Adrenal gland (tissue), 9 donors: ENCODE measurements at regions not wholly inside any gene's neighbourhood (a gene's known extent, or its start where the extent isn't known, plus 50 kb on each side); places are given as distances from the start of the nearest gene placed in this dataset.
A peak's percentile ranks its signal among the peaks of the same experiment; 100 is the strongest.

Experiments
- DNase-seq, 7 donors: peaks; one replicate each; pipeline ENCODE4 v3.0.0-alpha.2; 2019 to 2020
- H3K27ac ChIP-seq, 5 donors: fragments of 200-600 bp; sonication (generic) in 4 of 5; 1 replicate in 3 of 5; 2 replicates in 2 of 5; pipeline versions ENCODE4 v1.5.1 to v1.8.0; 2016 to 2020; ENCODE audit warnings: mild to moderate bottlenecking in 1 of 5
- H3K27me3 ChIP-seq: fragments of 200-600 bp; 2 replicates; pipeline ENCODE4 v1.8.0; 2021
- H3K36me3 ChIP-seq, 2 donors: fragments of 200-600 bp; replicated peaks in 1 of 2; 1 replicate in 1 of 2; 2 replicates in 1 of 2; pipeline versions ENCODE4 v1.5.1 to v1.8.0; 2018 to 2022
- H3K4me1 ChIP-seq, 2 donors: fragments of 200-600 bp; replicated peaks in 1 of 2; 1 replicate in 1 of 2; 2 replicates in 1 of 2; pipeline versions ENCODE4 v1.5.1 to v1.8.0; 2018 to 2021
- H3K4me3 ChIP-seq, 4 donors: fragments of 200-600 bp; sonication (generic) in 3 of 4; one replicate each; pipeline ENCODE4 v1.5.1; 2016 to 2018
- H3K9me3 ChIP-seq, 3 donors: fragments of 200-600 bp; sonication (generic) in 1 of 3; replicated peaks in 1 of 3; 1 replicate in 2 of 3; 2 replicates in 1 of 3; pipeline versions ENCODE4 v1.5.1 to v1.8.0; 2016 to 2021
- CTCF ChIP-seq, 6 experiments: fragments of 450-650 bp in 4 of 6; fragments of 200-600 bp in 2 of 6; sonication (generic) in 1 of 6; IDR thresholded peaks; 1 replicate in 5 of 6; 2 replicates in 1 of 6; pipeline versions ENCODE4 v1.5.1 to v1.8.0; 2016 to 2021; ENCODE audit warnings: antibody characterized with exemption in 6 of 6, mild to moderate bottlenecking in 2 of 6, moderate library complexity in 1 of 6
- POLR2A ChIP-seq, 2 donors: fragments of 450-650 bp; IDR thresholded peaks; one replicate each; pipeline ENCODE4 v1.6.1; 2017; ENCODE audit warnings: antibody characterized with exemption in 2 of 2, mild to moderate bottlenecking in 2 of 2, moderate library complexity in 1 of 2
- WGBS, 4 donors: extraction: QIAGEN DNeasy Blood & Tissue Kit in 2 of 4; methylation state at CpG; one replicate each; pipeline versions ENCODE4 v1.1.5 to v1.1.7; 2013 to 2017; 5-methylcytosine and 5-hydroxymethylcytosine counted together
- intact Hi-C, 2 donors: fragments of 100-400 bp; cut with DNase I; formaldehyde crosslinking; loops; one replicate each; pipeline versions ENCODE4 v1.14.1 to v1.15.0; 2022 to 2023
- donor health status: healthy with polysubstance abuse.
- donor health status: Bipolar disorder and iron deficiency.
- donor health status: DM: yes; HTN: yes; CAD: no.
- donor health status: DM: no; HTN: no; CAD: no.
- donor health status: DM: no; HTN: no; CAD: no.

- Histone ChIP-seq H3K27ac (no peak overlapping the region), H3K36me3 (no peaks in the 10 kb centered on the region), H3K4me1 (no peaks in the 10 kb centered on the region), H3K4me3 (no peak overlapping the region), H3K9me3 (no peaks in the 10 kb centered on the region), H3K27me3 (no peaks in the 10 kb centered on the region)
- peak in 3 of 7 donors; percentile 4 to 16 (median 7) for DNase-seq
- 63 to 76% (median 74%) methylated on average over 16 of the region's 16 CpGs for WGBS, 4 donors
- TF ChIP-seq CTCF (IDR thresholded peaks at IDR 0.05): no peak
- no peak for TF ChIP-seq POLR2A (IDR thresholded peaks at IDR 0.05)
- intact Hi-C loops: no loop called here
Measured at GRCh38 chr2:4553241-4553640, 849.9 kb downstream of the DCDC2C start.

- DNase-seq: no peak
- H3K36me3 ChIP-seq: no peaks in the 10 kb centered on the region
- WGBS, 4 donors: 72 to 86% (median 76%) methylated on average over 7 to 9 of the region's 9 CpGs
- no peak overlapping the region for H3K4me3 ChIP-seq
- H3K27ac ChIP-seq: no peak overlapping the region
- no peaks in the 10 kb centered on the region for H3K9me3 ChIP-seq
- TF ChIP-seq POLR2A (IDR thresholded peaks at IDR 0.05) (no peak), CTCF (IDR thresholded peaks at IDR 0.05) (no peak)
- intact Hi-C loops: no loop called here
- no peaks in the 10 kb centered on the region for H3K4me1 ChIP-seq
- H3K27me3 ChIP-seq: no peaks in the 10 kb centered on the region
Measured at GRCh38 chr2:4556135-4556896, 852.9 kb downstream of the DCDC2C start.

- TF ChIP-seq POLR2A (IDR thresholded peaks at IDR 0.05) (no peak), CTCF (IDR thresholded peaks at IDR 0.05) (no peak)
- DNase-seq: no peak
- Histone ChIP-seq H3K36me3 (no peaks in the 10 kb centered on the region), H3K4me1 (no peaks in the 10 kb centered on the region), H3K27me3 (no peaks in the 10 kb centered on the region), H3K4me3 (no peak overlapping the region), H3K9me3 (no peaks in the 10 kb centered on the region), H3K27ac (no peak overlapping the region)
- intact Hi-C loops: no loop called here
Measured at GRCh38 chr2:4561196-4561595, 857.8 kb downstream of the DCDC2C start.

GRCh38 chr2:4576075-4576474, 872.7 kb downstream of the DCDC2C start:
- TF ChIP-seq CTCF (IDR thresholded peaks at IDR 0.05) (no peak), POLR2A (IDR thresholded peaks at IDR 0.05) (no peak)
- Histone ChIP-seq H3K27ac (no peak overlapping the region), H3K36me3 (no peaks in the 10 kb centered on the region), H3K4me3 (no peak overlapping the region), H3K4me1 (no peaks in the 10 kb centered on the region), H3K27me3 (no peaks in the 10 kb centered on the region), H3K9me3 (no peaks in the 10 kb centered on the region)
- 36 to 73% (median 56%) methylated on average over 1 of the region's 1 CpG for WGBS, 4 donors
- intact Hi-C loops: no loop called here
- no peak for DNase-seq
